Hypothalamus (tissue), 51 donors: ENCODE measurements at regions not wholly inside any gene's neighbourhood (a gene's known extent, or its start where the extent isn't known, plus 50 kb on each side); places are given as distances from the start of the nearest gene placed in this dataset.

ENCODE experiments used
- DNase-seq, 51 donors: peaks; one replicate each; lab custom pipeline; 2025; lab: John Stamatoyannopoulos, UW

- no peak for DNase-seq
These were observed 137.0 kb downstream of the PLPP3 start for GRCh38 chr1:56442290-56442877.

GRCh38 chr1:56441601-56442000, 137.8 kb downstream of the PLPP3 start:
- no peak for DNase-seq

- DNase-seq: no peak
These were observed 139.6 kb downstream of the PLPP3 start for GRCh38 chr1:56439610-56440264.

- no peak for DNase-seq
These were observed 140.3 kb downstream of the PLPP3 start for GRCh38 chr1:56438901-56439551.

GRCh38 chr1:56437959-56438358, 141.4 kb downstream of the PLPP3 start:
- DNase-seq: no peak

- peak in 47 of 51 donors; percentile 11 to 91 (median 66) for DNase-seq
These were observed 142.4 kb downstream of the PLPP3 start for GRCh38 chr1:56436912-56437417.

GRCh38 chr1:56436296-56436695, 143.1 kb downstream of the PLPP3 start:
- peak in 7 of 51 donors; percentile 6 to 71 (median 52) for DNase-seq

- DNase-seq: peak in 48 of 51 donors; percentile 12 to 93 (median 72)
These were observed 143.7 kb downstream of the PLPP3 start for GRCh38 chr1:56435434-56436262.

- peak in 1 of 51 donors; percentile 17 for DNase-seq
These were observed 144.6 kb downstream of the PLPP3 start for GRCh38 chr1:56434740-56435139.

- no peak for DNase-seq
These were observed 145.3 kb downstream of the PLPP3 start for GRCh38 chr1:56434025-56434424.

GRCh38 chr1:56433056-56433577, 146.2 kb downstream of the PLPP3 start:
- no peak for DNase-seq

GRCh38 chr1:56432166-56432971, 147.0 kb downstream of the PLPP3 start:
- DNase-seq: no peak

GRCh38 chr1:56430141-56430839, 149.1 kb downstream of the PLPP3 start:
- no peak for DNase-seq

GRCh38 chr1:56429288-56429687, 150.1 kb downstream of the PLPP3 start:
- no peak for DNase-seq

GRCh38 chr1:56426587-56427381, 152.6 kb downstream of the PLPP3 start:
- DNase-seq: no peak

GRCh38 chr1:56425494-56426037, 153.8 kb downstream of the PLPP3 start:
- no peak for DNase-seq

- peak in 1 of 51 donors; percentile 25 for DNase-seq
These were observed 154.4 kb downstream of the PLPP3 start for GRCh38 chr1:56424744-56425493.
